GM12873 (cell line): ENCODE measurements at regions not wholly inside any gene's neighbourhood (a gene's known extent, or its start where the extent isn't known, plus 50 kb on each side); places are given as distances from the start of the nearest gene placed in this dataset.

ENCODE experiments used
- TF ChIP-seq, protein P1 (sequence below): IDR thresholded peaks from 2 replicates; pipeline ENCODE4 v1.5.1; 2012; ENCODE audit warnings: low read depth, mild to moderate bottlenecking, moderate library complexity, low read length, control low read depth; ENCODE audit not compliant: insufficient read depth; ENCODE audit errors: missing control alignments

DNA sequence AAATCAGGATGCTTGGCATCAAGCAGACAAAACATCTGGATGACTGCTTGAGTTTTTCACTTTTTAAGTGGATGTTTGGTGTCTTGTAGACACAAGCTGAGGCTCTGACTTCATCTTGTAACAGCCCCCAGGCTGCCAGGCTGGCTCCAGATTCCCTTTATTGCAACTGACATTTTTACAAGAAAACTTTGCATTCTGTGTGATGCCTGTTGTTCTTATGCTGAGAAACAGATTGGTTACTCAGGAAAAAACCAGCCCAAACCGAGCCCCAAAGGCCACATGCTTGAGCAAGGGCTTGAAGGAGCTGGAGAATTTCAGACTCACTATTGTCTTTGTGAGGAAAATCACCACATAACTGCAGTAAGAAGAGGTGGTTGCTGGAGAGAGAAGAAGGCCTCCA lies 98.4 kb upstream of the PREP start:
- TF ChIP-seq, protein P1, sequence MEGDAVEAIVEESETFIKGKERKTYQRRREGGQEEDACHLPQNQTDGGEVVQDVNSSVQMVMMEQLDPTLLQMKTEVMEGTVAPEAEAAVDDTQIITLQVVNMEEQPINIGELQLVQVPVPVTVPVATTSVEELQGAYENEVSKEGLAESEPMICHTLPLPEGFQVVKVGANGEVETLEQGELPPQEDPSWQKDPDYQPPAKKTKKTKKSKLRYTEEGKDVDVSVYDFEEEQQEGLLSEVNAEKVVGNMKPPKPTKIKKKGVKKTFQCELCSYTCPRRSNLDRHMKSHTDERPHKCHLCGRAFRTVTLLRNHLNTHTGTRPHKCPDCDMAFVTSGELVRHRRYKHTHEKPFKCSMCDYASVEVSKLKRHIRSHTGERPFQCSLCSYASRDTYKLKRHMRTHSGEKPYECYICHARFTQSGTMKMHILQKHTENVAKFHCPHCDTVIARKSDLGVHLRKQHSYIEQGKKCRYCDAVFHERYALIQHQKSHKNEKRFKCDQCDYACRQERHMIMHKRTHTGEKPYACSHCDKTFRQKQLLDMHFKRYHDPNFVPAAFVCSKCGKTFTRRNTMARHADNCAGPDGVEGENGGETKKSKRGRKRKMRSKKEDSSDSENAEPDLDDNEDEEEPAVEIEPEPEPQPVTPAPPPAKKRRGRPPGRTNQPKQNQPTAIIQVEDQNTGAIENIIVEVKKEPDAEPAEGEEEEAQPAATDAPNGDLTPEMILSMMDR = no peak

DNA sequence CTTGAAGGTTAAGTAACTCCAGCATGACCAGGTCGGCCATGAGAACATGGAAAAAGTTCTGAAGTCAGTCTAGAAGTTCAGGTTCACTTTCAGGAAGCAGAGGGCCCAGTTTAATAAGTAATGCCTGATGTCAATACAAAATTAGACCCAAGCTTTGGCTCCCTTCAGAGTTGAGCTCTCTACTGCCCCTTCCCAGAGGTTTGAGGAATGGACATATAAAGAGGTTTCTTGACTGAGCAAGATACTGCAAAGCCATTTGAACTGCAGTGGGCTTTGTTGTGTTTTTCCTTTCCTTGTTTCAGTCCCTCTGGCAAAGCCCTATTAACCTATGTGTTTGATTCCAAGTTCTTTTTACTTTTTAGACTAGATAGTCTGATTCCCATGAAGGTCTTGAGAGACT lies 97.8 kb upstream of the PREP start:
- TF ChIP-seq, protein P1 = peak; percentile 26

DNA sequence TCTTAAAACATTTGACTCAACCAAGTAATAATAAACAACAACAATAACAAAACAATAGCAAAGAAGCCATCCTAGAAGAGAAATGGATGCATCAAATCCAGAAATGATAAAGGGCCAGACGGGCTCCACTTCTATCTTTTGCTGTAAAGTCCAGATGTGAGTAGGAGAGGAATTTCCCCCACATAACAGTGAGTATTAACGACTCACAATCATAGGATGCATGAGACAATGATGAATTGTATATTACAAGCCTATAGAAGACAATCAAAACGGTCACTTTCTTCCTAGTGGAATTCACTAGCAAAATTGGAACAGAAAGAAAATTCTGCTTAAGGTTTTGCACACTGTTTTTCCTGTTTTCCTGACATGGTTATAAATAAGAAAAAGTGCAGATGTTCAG lies 97.0 kb upstream of the PREP start:
- TF ChIP-seq, protein P1 = no peak

DNA sequence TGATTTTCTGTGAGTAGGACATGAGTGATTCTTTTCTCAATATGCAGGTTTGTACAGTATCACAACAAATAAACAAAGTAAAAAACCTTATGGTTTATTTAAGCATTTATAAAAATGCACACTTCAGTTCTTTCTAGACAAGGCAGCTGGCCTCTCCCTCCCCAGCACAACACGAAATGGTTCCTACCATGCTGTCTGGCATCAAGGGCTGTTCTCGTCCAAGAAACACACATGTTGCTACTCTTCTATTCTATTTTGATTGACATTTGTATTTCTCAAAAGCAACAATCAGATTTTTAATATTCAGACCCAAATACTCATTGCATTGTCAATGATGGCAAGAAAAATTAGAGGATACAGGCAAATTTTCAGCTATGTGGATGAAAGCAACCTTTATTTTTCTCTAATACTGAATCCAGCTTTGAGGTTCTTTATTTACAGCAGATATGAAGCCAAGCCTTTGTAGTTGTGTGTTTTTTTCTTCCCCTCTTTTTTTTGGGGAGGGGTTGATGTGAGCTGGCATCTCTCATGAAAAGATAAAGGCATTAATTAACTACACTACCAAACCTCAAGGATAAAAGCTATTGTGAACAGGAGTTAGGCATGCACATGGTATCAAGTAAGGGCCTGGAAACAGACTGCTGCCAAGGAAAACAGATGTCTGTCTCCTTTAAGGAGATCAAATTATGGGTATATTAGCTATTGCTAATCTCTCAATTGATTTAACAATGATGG lies 96.4 kb upstream of the PREP start:
- TF ChIP-seq, protein P1 = no peak

DNA sequence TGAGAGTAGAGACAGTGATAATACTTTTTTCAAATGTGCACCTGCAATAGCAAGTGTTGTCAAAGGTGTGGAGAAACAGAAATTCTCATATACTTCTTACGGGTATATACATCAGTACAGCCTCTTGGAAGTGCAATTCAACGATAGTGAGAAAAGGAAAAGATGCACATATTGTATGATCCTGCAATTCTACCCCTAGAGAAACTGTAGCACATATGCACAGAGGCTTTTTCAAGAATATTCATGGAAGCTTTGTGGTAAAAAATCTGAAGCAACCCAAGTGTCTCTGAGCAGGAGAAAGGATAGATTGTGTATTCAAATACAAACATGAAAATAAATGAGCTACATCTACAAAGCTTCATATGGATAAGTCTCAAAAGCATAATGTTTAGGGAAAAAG lies 94.7 kb upstream of the PREP start:
- TF ChIP-seq, protein P1 = no peak

DNA sequence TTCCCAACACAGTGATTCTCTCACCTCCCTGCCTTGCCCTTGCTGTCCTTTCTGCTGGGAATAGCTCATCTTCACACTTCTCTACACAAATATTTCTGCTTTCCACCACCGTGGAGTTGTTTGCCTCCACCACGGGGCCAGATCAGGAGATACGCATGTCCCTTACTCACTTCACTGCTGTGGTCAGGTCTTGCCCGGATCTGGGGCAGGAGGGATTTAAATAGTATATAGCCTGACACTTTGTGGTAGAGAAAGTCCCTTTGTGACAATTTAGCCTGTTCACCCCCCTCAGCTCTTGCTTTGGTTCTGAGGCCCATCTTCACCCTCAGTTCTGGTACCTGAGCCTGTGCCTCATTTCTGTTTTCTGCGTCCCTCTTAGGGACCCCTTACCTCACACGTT lies 92.6 kb upstream of the PREP start:
- TF ChIP-seq, protein P1 = no peak

DNA sequence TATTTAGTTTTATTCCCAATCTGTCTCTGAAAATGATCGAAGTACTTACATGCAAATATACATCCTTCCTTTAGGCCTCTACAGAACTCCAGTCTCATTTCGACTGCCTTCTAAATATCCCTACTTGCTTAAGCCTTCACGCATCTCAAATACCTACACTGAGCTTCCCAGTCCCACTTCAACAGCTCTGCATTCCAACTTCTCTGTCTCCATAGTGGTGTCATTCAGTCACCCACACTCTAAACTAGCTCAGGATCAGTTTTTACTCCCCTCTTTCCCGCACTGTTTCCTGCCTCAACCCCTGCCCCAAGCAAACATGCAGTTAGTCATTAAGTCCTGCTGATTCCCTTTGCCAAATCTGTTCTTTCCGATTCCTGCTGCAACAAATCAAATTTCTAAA lies 91.8 kb upstream of the PREP start:
- TF ChIP-seq, protein P1 = no peak
